ENCODE measurements at regions not wholly inside any gene's neighbourhood (a gene's known extent, or its start where the extent isn't known, plus 50 kb on each side); places are given as distances from the start of the nearest gene placed in this dataset.

DNA sequence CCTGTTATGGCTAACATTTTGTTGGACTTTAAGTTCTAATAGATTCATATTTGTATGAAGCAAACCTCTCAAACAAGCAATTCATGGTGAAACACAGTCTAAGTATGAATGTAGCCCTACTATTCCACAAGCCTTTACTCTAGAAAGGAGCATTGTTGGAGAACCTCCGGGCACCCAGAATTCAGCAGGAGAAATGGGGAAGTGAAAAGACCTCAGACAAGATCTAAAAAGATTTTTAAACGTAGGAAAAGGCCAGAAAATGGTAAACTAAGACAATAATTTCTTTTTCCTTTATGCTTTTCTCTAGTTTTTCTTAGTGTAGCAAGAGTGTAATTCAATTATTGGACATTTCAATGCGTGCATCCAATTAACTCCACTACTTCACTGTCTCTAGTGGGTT, 426.4 kb downstream of the INSC start:
- H3K27me3 ChIP-seq (ENCODE audit: control insufficient read depth in 3 of 3, insufficient read depth in 3 of 3, low read length in 3 of 3) = peaks cover 0 to 2% (median 0%) of the 10 kb centered on the region in 3 donors
- 63 to 78% (median 71%) methylated on average over 3 of the region's 3 CpGs for WGBS, 3 donors
- H3K4me1 ChIP-seq (ENCODE audit: control insufficient read depth in 3 of 3, insufficient read depth in 2 of 3, low read depth in 1 of 3, low read length in 2 of 3) = no peaks in the 10 kb centered on the region
- H3K27ac ChIP-seq (ENCODE audit: low read depth in 1 of 3, low read length in 2 of 3) = no peak overlapping the region
- FAIRE-seq = no peak
- no peak overlapping the region for H3K4me3 ChIP-seq (ENCODE audit: low read depth in 1 of 3, low read length in 3 of 3)
- H3K9me3 ChIP-seq (ENCODE audit: control insufficient read depth in 2 of 2, insufficient read depth in 1 of 2, low read depth in 1 of 2, low read length in 1 of 2) = no peaks in the 10 kb centered on the region
- DNase-seq = no peak
- H3K36me3 ChIP-seq (ENCODE audit: control insufficient read depth in 3 of 3, insufficient read depth in 2 of 3, low read depth in 1 of 3, low read length in 3 of 3) = no peaks in the 10 kb centered on the region

DNA sequence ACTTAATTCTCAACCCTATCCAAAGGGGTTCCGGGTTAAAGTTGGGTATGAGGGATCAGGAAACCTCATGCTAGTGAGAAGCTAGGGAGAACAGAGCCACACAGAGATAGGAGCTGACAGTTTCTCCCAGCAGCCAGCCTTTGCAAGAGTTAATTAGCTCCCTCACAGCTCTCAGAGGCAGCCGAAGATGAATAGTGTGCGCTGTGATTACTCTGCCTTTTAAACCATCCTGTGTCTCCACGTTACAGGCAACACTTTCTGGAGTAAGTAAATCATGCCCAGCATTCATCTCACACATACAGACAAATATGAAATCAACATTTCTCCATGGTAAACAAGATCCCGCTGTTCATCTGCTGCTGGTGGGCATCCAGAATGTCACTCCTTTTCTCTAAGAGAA, 429.6 kb downstream of the INSC start:
- Histone ChIP-seq H3K27me3 (ENCODE audit: control insufficient read depth in 3 of 3, insufficient read depth in 3 of 3, low read length in 3 of 3) (no peaks in the 10 kb centered on the region), H3K36me3 (ENCODE audit: control insufficient read depth in 3 of 3, insufficient read depth in 2 of 3, low read depth in 1 of 3, low read length in 3 of 3) (no peaks in the 10 kb centered on the region), H3K9me3 (ENCODE audit: control insufficient read depth in 2 of 2, insufficient read depth in 1 of 2, low read depth in 1 of 2, low read length in 1 of 2) (no peaks in the 10 kb centered on the region), H3K4me3 (ENCODE audit: low read depth in 1 of 3, low read length in 3 of 3) (no peak overlapping the region), H3K27ac (ENCODE audit: low read depth in 1 of 3, low read length in 2 of 3) (no peak overlapping the region), H3K4me1 (ENCODE audit: control insufficient read depth in 3 of 3, insufficient read depth in 2 of 3, low read depth in 1 of 3, low read length in 2 of 3) (no peaks in the 10 kb centered on the region)
- DNase-seq (no peak), FAIRE-seq (no peak)
- WGBS, 3 donors = 72 to 80% (median 79%) methylated on average over 5 of the region's 5 CpGs

DNA sequence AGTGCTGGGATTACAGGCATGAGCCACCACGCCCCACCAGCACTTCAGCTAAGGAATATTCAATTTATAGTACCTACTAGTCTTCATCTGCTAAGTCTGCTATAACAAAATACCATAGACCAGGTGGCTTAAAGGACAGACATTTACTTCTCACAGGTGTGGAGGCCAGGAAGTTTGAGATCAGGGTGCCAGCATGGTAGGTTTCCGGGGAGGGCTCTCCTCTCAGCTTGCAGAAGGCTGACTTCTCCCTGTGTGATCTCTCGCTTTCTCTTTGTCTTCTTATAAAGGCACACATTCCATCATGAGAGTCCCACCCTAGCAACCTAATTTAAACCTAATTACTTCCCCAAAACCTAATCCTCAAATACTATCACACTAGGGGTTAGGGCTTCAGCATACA, 433.0 kb downstream of the INSC start:
- 50 to 87% (median 85%) methylated on average over 3 of the region's 3 CpGs for WGBS, 3 donors
- FAIRE-seq (no peak), DNase-seq (no peak)
- no peaks in the 10 kb centered on the region for H3K36me3 ChIP-seq (ENCODE audit: control insufficient read depth in 3 of 3, insufficient read depth in 2 of 3, low read depth in 1 of 3, low read length in 3 of 3)
- no peak overlapping the region for H3K27ac ChIP-seq (ENCODE audit: low read depth in 1 of 3, low read length in 2 of 3)
- H3K27me3 ChIP-seq (ENCODE audit: control insufficient read depth in 3 of 3, insufficient read depth in 3 of 3, low read length in 3 of 3) = no peaks in the 10 kb centered on the region
- H3K9me3 ChIP-seq (ENCODE audit: control insufficient read depth in 2 of 2, insufficient read depth in 1 of 2, low read depth in 1 of 2, low read length in 1 of 2) = no peaks in the 10 kb centered on the region
- no peaks in the 10 kb centered on the region for H3K4me1 ChIP-seq (ENCODE audit: control insufficient read depth in 3 of 3, insufficient read depth in 2 of 3, low read depth in 1 of 3, low read length in 2 of 3)
- H3K4me3 ChIP-seq (ENCODE audit: low read depth in 1 of 3, low read length in 3 of 3) = no peak overlapping the region

DNA sequence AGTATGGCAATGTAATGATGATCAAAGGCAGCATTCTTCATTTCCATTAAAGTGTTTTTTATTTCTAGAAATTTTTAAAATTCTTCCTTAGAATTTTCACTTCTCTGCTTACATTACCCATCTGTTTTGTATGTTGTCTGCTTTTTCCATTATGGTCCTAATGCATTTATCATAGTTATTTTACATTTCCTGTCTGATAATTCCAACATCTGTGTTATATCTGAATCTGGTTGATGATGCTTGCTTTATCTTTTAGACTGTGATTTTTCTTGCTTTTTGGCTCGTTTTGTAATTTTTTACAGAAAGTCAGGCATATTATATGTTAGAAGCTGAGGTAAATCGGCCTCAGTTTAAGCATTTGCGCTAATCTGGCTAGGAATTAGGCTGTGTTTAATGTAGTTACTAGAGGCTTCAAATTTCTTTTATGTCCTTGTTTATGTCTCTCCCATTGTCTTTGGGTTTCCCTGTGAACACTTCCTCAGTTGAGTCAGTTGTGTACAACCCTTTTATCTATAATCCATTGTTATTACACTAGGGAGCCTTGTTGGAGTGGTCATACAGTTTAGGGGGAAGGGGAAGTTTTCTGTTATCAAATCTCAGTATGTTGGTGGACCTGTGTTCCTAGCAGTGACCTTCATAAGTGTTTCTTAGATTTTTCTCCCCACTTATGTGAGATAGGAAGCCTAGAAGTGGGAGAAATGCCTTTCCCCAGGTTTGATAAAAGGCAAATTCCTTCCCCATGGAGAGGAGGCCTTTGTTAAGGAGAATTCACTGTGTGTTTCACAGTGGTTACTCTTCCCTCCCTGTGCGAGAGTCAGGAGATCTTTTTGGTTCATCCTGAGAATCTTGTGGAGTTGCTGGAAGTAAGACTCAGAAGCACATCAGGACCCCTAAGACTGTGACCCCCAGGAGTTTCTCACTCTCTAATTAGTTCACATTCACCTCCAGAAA, 437.5 kb downstream of the INSC start:
- Histone ChIP-seq H3K27me3 (ENCODE audit: control insufficient read depth in 3 of 3, insufficient read depth in 3 of 3, low read length in 3 of 3) (no peaks in the 10 kb centered on the region), H3K36me3 (ENCODE audit: control insufficient read depth in 3 of 3, insufficient read depth in 2 of 3, low read depth in 1 of 3, low read length in 3 of 3) (no peaks in the 10 kb centered on the region), H3K9me3 (ENCODE audit: control insufficient read depth in 2 of 2, insufficient read depth in 1 of 2, low read depth in 1 of 2, low read length in 1 of 2) (no peaks in the 10 kb centered on the region), H3K4me1 (ENCODE audit: control insufficient read depth in 3 of 3, insufficient read depth in 2 of 3, low read depth in 1 of 3, low read length in 2 of 3) (no peaks in the 10 kb centered on the region), H3K27ac (ENCODE audit: low read depth in 1 of 3, low read length in 2 of 3) (no peak overlapping the region), H3K4me3 (ENCODE audit: low read depth in 1 of 3, low read length in 3 of 3) (no peak overlapping the region)
- FAIRE-seq (no peak), DNase-seq (no peak)
- 73 to 83% (median 76%) methylated on average over 4 of the region's 4 CpGs for WGBS, 3 donors

GRCh38 chr11:15555161-15555560, 440.4 kb downstream of the INSC start:
- H3K9me3 ChIP-seq (ENCODE audit: control insufficient read depth in 2 of 2, insufficient read depth in 1 of 2, low read depth in 1 of 2, low read length in 1 of 2) = no peaks in the 10 kb centered on the region
- FAIRE-seq (no peak), DNase-seq (no peak)
- H3K4me1 ChIP-seq (ENCODE audit: control insufficient read depth in 3 of 3, insufficient read depth in 2 of 3, low read depth in 1 of 3, low read length in 2 of 3) = no peaks in the 10 kb centered on the region
- H3K36me3 ChIP-seq (ENCODE audit: control insufficient read depth in 3 of 3, insufficient read depth in 2 of 3, low read depth in 1 of 3, low read length in 3 of 3) = no peaks in the 10 kb centered on the region
- peaks cover 0 to 2% (median 0%) of the 10 kb centered on the region in 3 donors for H3K27me3 ChIP-seq (ENCODE audit: control insufficient read depth in 3 of 3, insufficient read depth in 3 of 3, low read length in 3 of 3)
- no peak overlapping the region for H3K4me3 ChIP-seq (ENCODE audit: low read depth in 1 of 3, low read length in 3 of 3)
- H3K27ac ChIP-seq (ENCODE audit: low read depth in 1 of 3, low read length in 2 of 3) = no peak overlapping the region
- WGBS, 3 donors = 69 to 79% (median 70%) methylated on average over 1 of the region's 1 CpG

- no peak for FAIRE-seq
- no peak for DNase-seq
These were observed 442.9 kb downstream of the INSC start for GRCh38 chr11:15557457-15558230.

DNA sequence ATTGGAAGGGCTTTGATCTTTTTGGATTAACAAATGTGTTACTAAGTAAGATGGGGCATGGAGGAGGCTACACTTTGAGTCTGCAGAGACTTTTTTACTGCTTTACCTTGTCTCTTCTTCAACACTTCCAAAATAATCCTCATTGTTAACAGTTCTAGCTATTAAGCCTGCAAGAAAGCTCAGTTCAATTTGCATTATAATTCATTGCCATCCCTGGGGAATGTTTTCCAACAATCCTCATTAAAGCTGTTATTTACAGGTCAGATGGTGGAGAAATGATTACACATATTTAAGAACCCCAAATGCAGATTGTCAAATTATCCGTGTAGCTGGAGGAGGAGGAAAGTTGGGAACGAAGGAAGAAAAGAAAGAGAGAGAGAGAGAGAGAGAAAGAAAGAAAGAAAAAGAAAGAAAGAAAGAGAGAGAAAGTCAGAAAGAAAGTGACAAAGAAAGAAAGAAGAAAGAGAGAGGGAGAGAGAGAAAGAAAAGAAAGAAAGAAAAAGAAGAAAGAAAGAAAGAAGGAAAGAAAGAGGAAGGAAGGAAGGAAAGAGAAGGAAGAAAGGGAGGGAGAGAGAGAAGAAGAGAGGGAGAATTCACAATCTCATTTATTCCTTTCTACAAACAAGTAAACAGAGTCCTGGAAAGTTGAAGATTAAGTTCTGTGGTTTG, 443.9 kb downstream of the INSC start:
- no peak overlapping the region for H3K27ac ChIP-seq (ENCODE audit: low read depth in 1 of 3, low read length in 2 of 3)
- no peaks in the 10 kb centered on the region for H3K9me3 ChIP-seq (ENCODE audit: control insufficient read depth in 2 of 2, insufficient read depth in 1 of 2, low read depth in 1 of 2, low read length in 1 of 2)
- 43 to 58% (median 52%) methylated on average over 2 of the region's 2 CpGs for WGBS, 3 donors
- H3K4me1 ChIP-seq (ENCODE audit: control insufficient read depth in 3 of 3, insufficient read depth in 2 of 3, low read depth in 1 of 3, low read length in 2 of 3) = no peaks in the 10 kb centered on the region
- FAIRE-seq = no peak
- peaks cover 0 to 2% (median 0%) of the 10 kb centered on the region in 3 donors for H3K27me3 ChIP-seq (ENCODE audit: control insufficient read depth in 3 of 3, insufficient read depth in 3 of 3, low read length in 3 of 3)
- DNase-seq = no peak
- no peak overlapping the region for H3K4me3 ChIP-seq (ENCODE audit: low read depth in 1 of 3, low read length in 3 of 3)
- no peaks in the 10 kb centered on the region for H3K36me3 ChIP-seq (ENCODE audit: control insufficient read depth in 3 of 3, insufficient read depth in 2 of 3, low read depth in 1 of 3, low read length in 3 of 3)

More at GRCh38 chr11:15557457-15558230, 442.9 kb downstream of the INSC start:
- no peak overlapping the region for H3K27ac ChIP-seq (ENCODE audit: low read depth in 1 of 3, low read length in 2 of 3)
- H3K4me3 ChIP-seq (ENCODE audit: low read depth in 1 of 3, low read length in 3 of 3) = no peak overlapping the region
- peaks cover 0 to 2% (median 0%) of the 10 kb centered on the region in 3 donors for H3K27me3 ChIP-seq (ENCODE audit: control insufficient read depth in 3 of 3, insufficient read depth in 3 of 3, low read length in 3 of 3)
- no peaks in the 10 kb centered on the region for H3K9me3 ChIP-seq (ENCODE audit: control insufficient read depth in 2 of 2, insufficient read depth in 1 of 2, low read depth in 1 of 2, low read length in 1 of 2)
- no peaks in the 10 kb centered on the region for H3K36me3 ChIP-seq (ENCODE audit: control insufficient read depth in 3 of 3, insufficient read depth in 2 of 3, low read depth in 1 of 3, low read length in 3 of 3)
- WGBS, 3 donors = 71 to 82% (median 74%) methylated on average over 2 of the region's 2 CpGs
- no peaks in the 10 kb centered on the region for H3K4me1 ChIP-seq (ENCODE audit: control insufficient read depth in 3 of 3, insufficient read depth in 2 of 3, low read depth in 1 of 3, low read length in 2 of 3)

Measured in small intestine (tissue), 7 donors.